ENCODE measurements at regions not wholly inside any gene's neighbourhood (a gene's known extent, or its start where the extent isn't known, plus 50 kb on each side); places are given as distances from the start of the nearest gene placed in this dataset.
"Not testable (repeated sequence)": the region's sequence is repeated elsewhere in the genome, so short reads cannot be mapped to it uniquely, and the experiment has no call there.

DNA sequence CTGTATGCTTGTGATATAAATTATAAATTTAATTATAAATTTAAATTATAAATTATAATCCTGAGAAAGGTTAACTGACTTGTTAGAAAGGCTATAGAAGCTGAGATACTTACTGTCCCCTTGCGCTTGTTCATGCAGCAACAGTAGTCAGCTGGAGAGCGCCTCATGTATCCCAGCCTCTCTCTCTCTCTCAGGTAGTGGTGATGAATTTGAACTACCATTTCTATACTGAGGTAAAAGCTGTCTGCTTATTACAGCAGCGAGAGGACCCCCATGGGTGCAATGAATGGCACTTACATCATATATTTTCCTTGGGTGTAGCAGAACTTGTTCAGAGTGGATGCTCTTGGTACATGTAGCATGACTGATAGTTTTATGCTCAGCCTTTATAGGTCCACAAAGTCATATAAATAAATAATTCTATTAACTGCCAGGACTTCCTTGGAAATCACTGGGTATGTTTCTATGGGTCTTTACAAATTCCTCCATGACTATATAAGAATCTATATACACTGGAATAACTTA lies 1308.7 kb downstream of the REEP3 start:
- Histone ChIP-seq H3K9me3 (no peaks in the 10 kb centered on the region), H3K4me3 (no peak overlapping the region), H3K36me3 (replicated peaks) (no peaks in the 10 kb centered on the region), H3K27me3 (ENCODE audit: low read depth) (no peaks in the 10 kb centered on the region), H3K4me1 (no peaks in the 10 kb centered on the region)
- in situ Hi-C loops (cut with MboI; ENCODE audit: low sequenced_read_pairs) = no loop called here
- no peak for DNase-seq (ENCODE audit: low spot score in 2 of 2)

DNA sequence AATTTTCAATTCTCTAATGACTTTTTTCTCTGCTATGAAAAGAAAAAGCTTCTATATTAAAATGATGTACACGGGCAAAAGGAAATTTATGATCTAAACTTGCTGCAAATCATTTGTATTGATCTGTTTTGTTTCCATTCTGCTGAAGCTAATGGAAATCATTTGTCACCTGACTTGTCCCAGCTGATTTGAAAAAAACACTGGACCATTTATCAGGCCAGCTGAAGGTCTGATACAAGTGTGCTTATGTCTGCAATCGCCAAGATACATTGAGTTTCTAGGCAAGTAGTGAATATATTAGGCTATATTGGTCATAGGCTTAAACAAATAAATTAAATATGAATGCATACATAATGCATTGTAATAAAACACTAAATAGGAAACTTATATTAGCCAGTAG lies 1309.7 kb downstream of the REEP3 start:
- Histone ChIP-seq H3K36me3 (replicated peaks) (no peaks in the 10 kb centered on the region), H3K27me3 (ENCODE audit: low read depth) (no peaks in the 10 kb centered on the region), H3K4me1 (no peaks in the 10 kb centered on the region), H3K9me3 (no peaks in the 10 kb centered on the region), H3K4me3 (no peak overlapping the region)
- DNase-seq (ENCODE audit: low spot score in 2 of 2) = no peak
- in situ Hi-C loops (cut with MboI; ENCODE audit: low sequenced_read_pairs) = no loop called here

DNA sequence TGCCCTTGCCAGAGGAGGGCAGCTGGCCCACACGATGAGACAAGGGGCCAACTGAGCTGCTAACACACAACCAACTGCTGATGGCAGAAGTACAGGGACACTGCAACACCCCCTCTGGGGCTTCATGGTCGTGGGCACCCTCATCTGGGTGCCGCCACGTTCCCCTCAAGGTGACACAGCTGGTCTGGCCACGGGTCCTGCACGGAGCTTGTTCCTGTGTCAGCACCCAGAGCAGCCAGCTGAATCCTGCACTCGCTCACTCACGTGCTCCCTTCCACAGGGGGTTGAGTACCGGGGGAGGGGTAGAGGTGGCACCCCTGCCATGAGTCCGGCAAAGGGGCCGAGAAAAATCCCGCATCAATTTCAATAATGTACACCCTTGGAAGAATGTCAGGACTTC lies 1319.1 kb downstream of the REEP3 start:
- in situ Hi-C loops (cut with MboI; ENCODE audit: low sequenced_read_pairs) = no loop called here
- Histone ChIP-seq H3K9me3 (no peaks in the 10 kb centered on the region), H3K4me1 (no peaks in the 10 kb centered on the region), H3K4me3 (no peak overlapping the region), H3K27me3 (ENCODE audit: low read depth) (no peaks in the 10 kb centered on the region), H3K36me3 (replicated peaks) (no peaks in the 10 kb centered on the region)
- DNase-seq (ENCODE audit: low spot score in 2 of 2) = no peak

DNA sequence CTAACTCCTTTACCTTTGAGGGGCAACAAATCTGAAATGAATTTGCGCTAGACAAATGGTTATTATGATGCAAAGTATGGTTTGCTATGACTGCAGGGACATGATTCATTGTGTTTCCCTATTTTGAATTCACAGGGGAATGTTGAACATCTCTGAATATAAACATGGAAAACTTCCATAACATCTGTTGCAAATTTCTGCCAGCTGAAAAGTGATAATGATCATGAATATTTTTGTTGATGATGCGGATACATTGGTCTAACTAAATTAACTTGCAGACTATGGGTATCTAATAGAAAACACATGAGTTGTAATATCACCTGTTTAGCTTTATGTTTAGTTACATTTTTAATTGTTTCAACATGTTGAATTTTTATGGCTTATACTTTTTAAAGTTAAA lies 1325.5 kb downstream of the REEP3 start:
- Histone ChIP-seq H3K36me3 (replicated peaks) (no peaks in the 10 kb centered on the region), H3K4me3 (no peak overlapping the region), H3K27me3 (ENCODE audit: low read depth) (no peaks in the 10 kb centered on the region; the same call in 1 of the 2 replicates), H3K4me1 (no peaks in the 10 kb centered on the region), H3K9me3 (no peaks in the 10 kb centered on the region)
- peak in 1 of 2 experiments; percentile 12 for DNase-seq (ENCODE audit: low spot score in 2 of 2)
- in situ Hi-C loops (cut with MboI; ENCODE audit: low sequenced_read_pairs) = no loop called here

DNA sequence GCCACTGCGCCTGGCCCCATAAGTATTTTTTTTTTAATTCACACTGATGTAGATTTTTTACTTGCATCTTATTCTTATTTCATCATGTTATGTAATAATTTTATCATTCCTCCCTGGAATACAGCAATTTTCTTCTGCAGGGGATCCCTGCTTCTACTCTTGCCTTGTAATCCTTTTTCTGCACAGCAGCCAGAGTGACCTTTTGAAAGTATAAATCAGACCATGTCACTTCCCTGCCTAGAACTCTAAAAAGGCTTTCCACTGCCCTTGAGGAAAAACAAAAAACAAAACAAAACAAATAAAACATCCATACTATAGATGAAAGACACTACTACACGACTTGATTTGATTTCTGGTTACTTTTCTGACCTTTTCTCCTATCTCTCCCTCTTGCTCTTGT lies 1334.7 kb downstream of the REEP3 start:
- Histone ChIP-seq H3K36me3 (replicated peaks) (no peaks in the 10 kb centered on the region), H3K4me1 (no peaks in the 10 kb centered on the region), H3K27me3 (ENCODE audit: low read depth) (no peaks in the 10 kb centered on the region; the same call in 1 of the 2 replicates), H3K9me3 (no peaks in the 10 kb centered on the region), H3K4me3 (no peak overlapping the region)
- in situ Hi-C loops (cut with MboI; ENCODE audit: low sequenced_read_pairs) = no loop called here
- DNase-seq (ENCODE audit: low spot score in 2 of 2) = no peak

DNA sequence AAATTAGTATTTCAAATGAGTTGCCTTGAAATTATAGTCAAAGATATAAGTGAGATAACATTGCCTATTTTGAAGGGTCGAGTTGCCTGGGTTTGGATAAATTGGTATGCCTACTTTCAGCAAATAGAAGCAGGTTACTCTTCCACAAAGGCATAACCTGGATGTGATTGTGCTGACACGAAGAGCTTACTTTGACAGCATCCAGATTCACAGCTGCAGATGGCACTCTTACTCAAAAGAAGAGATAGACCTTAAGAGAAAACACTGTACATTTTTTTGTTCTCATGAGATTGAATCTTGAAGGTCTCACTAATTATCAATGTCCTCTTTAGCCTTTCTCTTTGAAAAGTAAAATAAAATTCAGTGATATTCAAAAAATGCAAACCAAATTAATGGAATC lies 1338.7 kb downstream of the REEP3 start:
- Histone ChIP-seq H3K4me3 (no peak overlapping the region), H3K4me1 (no peaks in the 10 kb centered on the region), H3K36me3 (replicated peaks) (no peaks in the 10 kb centered on the region), H3K27me3 (ENCODE audit: low read depth) (no peaks in the 10 kb centered on the region), H3K9me3 (no peaks in the 10 kb centered on the region)
- no peak for DNase-seq (ENCODE audit: low spot score in 2 of 2)
- in situ Hi-C loops (cut with MboI; ENCODE audit: low sequenced_read_pairs) = no loop called here

DNA sequence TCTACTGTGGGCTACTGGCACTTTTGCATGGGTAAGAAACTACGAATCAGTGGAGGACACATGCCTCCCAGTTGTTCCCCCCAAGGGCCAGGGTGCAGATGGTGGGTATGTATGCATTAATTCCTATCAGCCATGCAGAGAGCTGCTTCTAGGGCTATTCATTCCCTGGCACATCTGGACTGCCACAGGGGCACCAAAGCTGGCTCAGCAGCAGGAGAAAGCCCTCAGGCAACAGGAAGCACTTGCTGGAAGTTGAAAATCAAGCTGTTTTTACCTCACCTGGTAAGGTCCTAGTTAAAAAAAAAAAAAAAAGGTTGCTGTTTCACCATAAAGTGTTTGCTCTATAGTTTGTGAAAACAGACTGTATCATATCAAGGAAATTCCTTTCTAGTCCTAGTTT lies 1342.6 kb downstream of the REEP3 start:
- in situ Hi-C loops (cut with MboI; ENCODE audit: low sequenced_read_pairs) = no loop called here

DNA sequence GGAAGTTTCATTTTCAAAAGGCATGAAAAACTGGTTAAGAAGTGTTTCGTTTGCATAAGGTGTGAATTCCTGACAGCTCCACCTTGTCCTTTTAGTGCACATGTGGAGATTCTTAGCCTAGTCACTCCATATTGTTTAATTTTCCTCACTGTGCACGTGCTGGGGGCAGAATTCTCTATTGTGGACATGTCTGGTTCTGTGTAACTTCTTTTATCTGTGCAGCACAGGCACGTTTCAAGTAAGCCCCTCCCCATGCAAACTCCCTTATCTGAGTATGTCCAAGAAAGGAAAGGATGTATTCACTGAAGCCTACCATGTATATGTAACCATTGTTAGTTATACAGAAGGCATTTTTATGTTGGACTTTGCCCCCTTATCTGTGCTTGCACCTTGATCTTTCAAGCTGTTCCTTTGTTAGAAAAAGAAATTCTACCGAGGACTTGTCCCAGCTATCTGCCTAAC lies 1346.3 kb downstream of the REEP3 start:
- in situ Hi-C loops (cut with MboI; ENCODE audit: low sequenced_read_pairs) = no loop called here
- Histone ChIP-seq H3K4me1 (no peaks in the 10 kb centered on the region), H3K36me3 (replicated peaks) (no peaks in the 10 kb centered on the region), H3K27me3 (ENCODE audit: low read depth) (no peaks in the 10 kb centered on the region), H3K4me3 (no peak overlapping the region), H3K9me3 (no peaks in the 10 kb centered on the region)
- no peak for DNase-seq (ENCODE audit: low spot score in 2 of 2)

More for the DNA sequence above, 1342.6 kb downstream of the REEP3 start:
- DNase-seq (ENCODE audit: low spot score in 2 of 2) = no peak
- Histone ChIP-seq H3K4me3 (no peak overlapping the region), H3K36me3 (replicated peaks) (no peaks in the 10 kb centered on the region), H3K27me3 (ENCODE audit: low read depth) (no peaks in the 10 kb centered on the region), H3K9me3 (no peaks in the 10 kb centered on the region), H3K4me1 (no peaks in the 10 kb centered on the region)

DNA sequence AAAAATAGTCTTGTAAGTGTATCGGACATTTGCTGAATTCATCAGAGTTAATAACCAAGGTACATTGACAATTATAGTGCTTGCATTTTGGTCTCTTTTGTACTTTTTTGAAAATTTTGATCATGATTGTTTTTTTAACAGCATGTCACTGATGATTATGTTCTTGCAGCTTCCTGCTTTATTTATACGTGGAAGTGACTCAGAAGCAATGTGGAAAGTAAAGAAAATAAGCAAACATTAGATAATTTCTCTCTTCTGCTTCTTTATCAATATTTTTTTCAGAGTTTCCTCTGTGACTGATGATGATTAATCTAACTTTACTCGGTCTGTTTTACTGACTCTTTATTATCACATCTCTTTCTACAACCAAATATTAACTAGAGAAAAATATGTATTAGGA lies 1351.9 kb downstream of the REEP3 start:
- H3K4me1 ChIP-seq = no peaks in the 10 kb centered on the region
- in situ Hi-C loops (cut with MboI; ENCODE audit: low sequenced_read_pairs) = no loop called here
- H3K36me3 ChIP-seq (replicated peaks) = no peaks in the 10 kb centered on the region
- no peaks in the 10 kb centered on the region for H3K27me3 ChIP-seq (ENCODE audit: low read depth)
- H3K9me3 ChIP-seq = no peaks in the 10 kb centered on the region
- H3K4me3 ChIP-seq = no peak overlapping the region
- DNase-seq (ENCODE audit: low spot score in 2 of 2) = no peak

DNA sequence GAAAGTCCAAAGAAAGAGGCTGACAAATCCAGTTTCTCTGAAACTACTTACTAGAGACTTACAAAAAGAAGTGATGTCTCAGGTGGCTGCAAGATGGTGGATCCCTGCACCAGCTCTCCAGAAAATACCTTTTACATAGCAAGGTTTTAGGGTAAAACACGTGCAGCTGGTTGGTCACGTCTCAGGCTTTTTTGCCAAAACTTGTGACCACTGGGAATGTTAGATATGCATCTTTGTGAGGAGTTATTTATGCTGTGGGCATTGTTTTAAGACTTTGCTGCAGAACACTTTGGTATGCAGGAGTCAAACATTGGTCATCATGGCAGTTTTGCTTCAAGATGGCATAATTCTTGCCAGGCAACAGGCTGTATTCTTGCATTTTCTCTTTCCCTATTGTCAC lies 1352.8 kb downstream of the REEP3 start:
- in situ Hi-C loops (cut with MboI; ENCODE audit: low sequenced_read_pairs) = no loop called here
- no peak for DNase-seq (ENCODE audit: low spot score in 2 of 2)
- Histone ChIP-seq H3K27me3 (ENCODE audit: low read depth) (no peaks in the 10 kb centered on the region), H3K4me1 (no peaks in the 10 kb centered on the region), H3K9me3 (no peaks in the 10 kb centered on the region), H3K36me3 (replicated peaks) (no peaks in the 10 kb centered on the region), H3K4me3 (no peak overlapping the region)

DNA sequence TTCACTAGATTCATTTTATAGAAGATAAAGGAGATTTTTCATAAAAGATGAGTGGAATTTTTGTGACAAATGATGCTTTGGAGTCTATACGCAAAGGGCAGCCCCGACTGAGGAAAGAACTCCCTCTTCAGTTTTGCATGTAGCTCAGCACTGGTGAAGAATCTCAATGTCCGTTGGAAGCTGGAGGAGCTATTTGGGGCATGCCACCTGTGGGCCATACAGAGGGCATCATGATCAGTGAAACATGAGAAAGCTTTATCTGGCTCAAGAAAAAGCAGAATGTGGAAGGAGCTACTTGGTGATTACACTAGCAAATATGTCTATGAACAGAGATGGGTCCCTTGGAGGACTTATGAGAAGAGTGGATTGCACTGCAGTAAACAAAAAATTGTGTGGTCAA lies 1359.3 kb downstream of the REEP3 start:
- H3K4me1 ChIP-seq = no peaks in the 10 kb centered on the region
- H3K36me3 ChIP-seq (replicated peaks) = no peaks in the 10 kb centered on the region
- in situ Hi-C loops (cut with MboI; ENCODE audit: low sequenced_read_pairs) = no loop called here
- DNase-seq (ENCODE audit: low spot score in 2 of 2) = no peak
- H3K27me3 ChIP-seq (ENCODE audit: low read depth) = no peaks in the 10 kb centered on the region
- no peak overlapping the region for H3K4me3 ChIP-seq
- H3K9me3 ChIP-seq = no peaks in the 10 kb centered on the region

DNA sequence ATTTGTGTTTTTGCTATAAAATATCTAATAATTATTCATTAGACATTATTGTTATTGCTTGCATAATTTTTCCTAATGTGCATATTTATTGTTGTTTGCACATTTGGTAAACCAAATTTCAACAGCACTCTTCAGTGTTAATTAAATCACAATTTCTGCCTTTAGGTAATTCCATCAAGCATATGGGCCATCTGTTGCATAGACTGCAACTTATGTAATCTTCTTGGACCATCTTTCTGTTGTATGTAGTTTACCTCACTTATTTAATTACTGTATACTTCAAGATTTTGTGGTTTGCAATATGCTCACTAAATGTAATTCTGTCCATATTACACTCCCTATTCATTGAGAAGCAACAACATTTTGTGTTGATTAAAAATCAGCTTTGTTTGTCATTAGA lies 1360.1 kb downstream of the REEP3 start:
- no peaks in the 10 kb centered on the region for H3K36me3 ChIP-seq (replicated peaks)
- H3K27me3 ChIP-seq (ENCODE audit: low read depth) = no peaks in the 10 kb centered on the region
- no peaks in the 10 kb centered on the region for H3K4me1 ChIP-seq
- no peak overlapping the region for H3K4me3 ChIP-seq
- H3K9me3 ChIP-seq = no peaks in the 10 kb centered on the region
- in situ Hi-C loops (cut with MboI; ENCODE audit: low sequenced_read_pairs) = no loop called here
- no peak for DNase-seq (ENCODE audit: low spot score in 2 of 2)

DNA sequence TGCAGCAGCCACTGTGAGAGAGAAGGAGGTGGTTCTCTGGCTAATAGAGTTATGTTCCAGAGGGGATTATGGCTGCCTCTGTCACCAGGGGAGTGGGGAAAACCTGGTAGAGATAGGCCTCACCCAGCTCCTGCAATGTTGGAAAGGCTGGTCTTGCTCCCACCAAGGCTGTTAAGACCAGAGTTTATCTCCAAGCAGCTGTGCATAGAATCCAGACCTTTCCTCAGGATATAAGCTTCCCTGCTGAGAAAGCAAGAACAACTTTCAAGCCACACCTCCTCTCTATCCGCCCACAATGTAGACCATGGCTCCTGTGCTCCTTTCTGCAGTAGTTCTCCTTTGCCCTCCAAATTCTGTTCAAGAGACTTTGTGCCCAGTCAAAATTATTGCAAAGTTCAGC lies 1375.4 kb downstream of the REEP3 start:
- in situ Hi-C loops (cut with MboI; ENCODE audit: low sequenced_read_pairs) = no loop called here
- no peaks in the 10 kb centered on the region for H3K36me3 ChIP-seq (replicated peaks)
- H3K27me3 ChIP-seq (ENCODE audit: low read depth) = no peaks in the 10 kb centered on the region
- H3K9me3 ChIP-seq = no peaks in the 10 kb centered on the region
- H3K4me1 ChIP-seq = no peaks in the 10 kb centered on the region
- H3K4me3 ChIP-seq = no peak overlapping the region
- no peak for DNase-seq (ENCODE audit: low spot score in 2 of 2)

DNA sequence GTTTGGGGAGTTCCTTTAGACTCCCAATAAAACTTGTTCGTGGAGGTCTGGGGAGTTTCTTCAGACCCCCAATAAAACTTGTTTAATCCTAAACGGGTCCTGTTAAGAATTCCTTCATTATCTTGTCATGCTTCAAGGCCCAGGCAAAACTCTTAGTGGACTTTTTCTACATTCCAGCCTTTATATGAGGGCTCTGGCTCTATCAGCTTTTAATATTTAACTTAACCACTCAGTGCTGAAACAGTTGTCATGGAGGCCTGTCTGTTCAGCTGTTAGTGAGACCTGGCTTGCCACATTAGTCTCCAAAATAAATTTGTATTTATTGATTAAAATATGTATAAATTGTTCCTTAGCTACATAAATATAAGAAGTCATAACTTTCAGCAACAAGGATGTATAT lies 1385.1 kb downstream of the REEP3 start:
- H3K4me1 ChIP-seq; DNase-seq (ENCODE audit: low spot score in 2 of 2); H3K4me3 ChIP-seq; H3K9me3 ChIP-seq; in situ Hi-C loops (cut with MboI; ENCODE audit: low sequenced_read_pairs); H3K36me3 ChIP-seq (replicated peaks); H3K27me3 ChIP-seq (ENCODE audit: low read depth): not testable (repeated sequence)

DNA sequence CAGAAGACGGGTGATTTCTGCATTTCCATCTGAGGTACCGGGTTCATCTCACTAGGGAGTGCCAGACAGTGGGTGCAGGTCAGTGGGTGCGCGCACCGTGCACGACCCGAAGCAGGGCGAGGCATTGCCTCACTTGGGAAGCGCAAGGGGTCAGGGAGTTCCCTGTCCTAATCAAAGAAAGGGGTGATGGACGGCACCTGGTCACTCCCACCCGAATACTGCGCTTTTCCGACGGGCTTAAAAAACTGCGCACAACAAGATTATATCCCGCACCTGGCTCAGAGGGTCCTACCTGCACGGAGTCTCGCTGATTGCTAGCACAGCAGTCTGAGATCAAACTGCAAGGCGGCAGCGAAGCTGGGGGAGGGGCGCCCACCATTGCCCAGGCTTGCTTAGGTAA lies 1403.1 kb downstream of the REEP3 start:
- in situ Hi-C loops (cut with MboI; ENCODE audit: low sequenced_read_pairs); H3K9me3 ChIP-seq; H3K4me1 ChIP-seq; H3K36me3 ChIP-seq (replicated peaks); H3K4me3 ChIP-seq; H3K27me3 ChIP-seq (ENCODE audit: low read depth); DNase-seq (ENCODE audit: low spot score in 2 of 2): not testable (repeated sequence)

All from HAP-1 (cell line).